Subcutaneous abdominal adipose tissue (tissue), 5 donors: ENCODE measurements at regions not wholly inside any gene's neighbourhood (a gene's known extent, or its start where the extent isn't known, plus 50 kb on each side); places are given as distances from the start of the nearest gene placed in this dataset.

Experiments used
- H3K27ac ChIP-seq: one replicate; pipeline ENCODE4 v1.7.0; 2013; ENCODE audit warnings: low read depth, mild to moderate bottlenecking, inconsistent platforms, low read length, moderate library complexity
- H3K27me3 ChIP-seq, 5 donors: one replicate each; pipeline ENCODE4 v1.7.0; 2013; ENCODE audit warnings: low read length in 5 of 5, inconsistent platforms in 1 of 5; ENCODE audit not compliant: control insufficient read depth in 5 of 5, insufficient read depth in 4 of 5
- H3K36me3 ChIP-seq, 5 donors: one replicate each; pipeline ENCODE4 v1.7.0; 2013; ENCODE audit warnings: low read length in 5 of 5; ENCODE audit not compliant: control insufficient read depth in 5 of 5, insufficient read depth in 5 of 5
- H3K4me1 ChIP-seq, 5 donors: one replicate each; pipeline ENCODE4 v1.7.0; 2013; ENCODE audit warnings: low read length in 5 of 5, mild to moderate bottlenecking in 3 of 5, moderate library complexity in 1 of 5; ENCODE audit not compliant: control insufficient read depth in 5 of 5, insufficient read depth in 5 of 5
- H3K4me3 ChIP-seq, 5 donors: one replicate each; pipeline ENCODE4 v1.7.0; 2013; ENCODE audit warnings: low read length in 5 of 5, low read depth in 1 of 5
- H3K9ac ChIP-seq, 5 donors: one replicate each; pipeline ENCODE4 v1.7.0; 2013; ENCODE audit warnings: low read length in 5 of 5, mild to moderate bottlenecking in 4 of 5, moderate library complexity in 3 of 5
- H3K9me3 ChIP-seq, 5 donors: one replicate each; pipeline ENCODE4 v1.7.0; 2013; ENCODE audit warnings: low read length in 5 of 5; ENCODE audit not compliant: control insufficient read depth in 5 of 5
- donor health status: healthy.
- donor health status: healthy.
- donor health status: healthy.
- donor health status: healthy.
- donor health status: healthy.

DNA sequence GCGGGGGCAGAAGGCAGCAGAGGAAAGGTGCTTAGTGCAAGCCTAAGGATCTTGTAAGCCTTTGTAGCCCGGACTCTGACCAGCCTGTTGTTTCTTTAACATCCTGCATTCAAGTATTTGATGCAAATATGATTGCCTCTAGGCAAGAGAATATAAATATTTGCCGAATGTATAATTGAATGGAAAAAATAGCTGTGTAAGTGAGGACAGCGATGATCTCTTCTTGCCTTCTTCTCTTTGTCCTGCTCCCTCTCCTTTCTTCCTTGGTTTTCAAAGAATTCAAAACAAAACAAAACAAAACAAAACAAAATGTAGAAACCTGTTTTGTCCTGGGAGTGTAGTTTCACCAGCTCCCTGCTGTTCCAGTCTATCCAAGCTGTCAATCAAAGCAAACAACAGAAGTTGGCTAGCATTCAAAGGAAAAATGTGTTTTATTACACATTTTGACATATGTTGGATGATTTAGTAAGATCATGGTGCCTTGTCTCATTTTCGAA, 74.9 kb upstream of the CPM start:
- no peak overlapping the region for H3K9ac ChIP-seq
- peaks cover 0 to 24% (median 15%) of the 10 kb centered on the region in 5 donors for H3K4me1 ChIP-seq
- H3K27ac ChIP-seq = peak overlapping the region; percentile 9
- H3K9me3 ChIP-seq = no peaks in the 10 kb centered on the region
- no peaks in the 10 kb centered on the region for H3K27me3 ChIP-seq
- no peaks in the 10 kb centered on the region for H3K36me3 ChIP-seq
- peak overlapping the region in 1 of 5 donors; percentile 46 for H3K4me3 ChIP-seq

DNA sequence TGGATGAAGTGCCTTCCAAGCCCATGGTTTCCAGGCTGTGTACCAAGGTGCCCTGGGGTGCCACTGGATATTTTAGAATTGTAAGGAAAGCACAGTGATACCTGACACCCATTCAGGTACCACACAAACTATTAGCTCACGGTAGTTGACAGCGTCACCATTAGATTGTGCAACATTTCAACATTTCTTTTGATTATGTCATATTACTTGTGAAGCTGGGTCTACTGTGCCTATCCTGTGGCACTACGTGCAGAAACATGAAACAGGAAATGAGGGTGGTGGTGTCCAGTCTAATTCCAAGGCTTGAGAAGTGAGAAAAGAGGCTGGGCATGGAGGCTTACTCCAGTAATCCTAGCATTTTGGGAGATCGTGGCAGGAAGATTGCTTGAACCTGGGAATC, 75.5 kb upstream of the CPM start:
- H3K9me3 ChIP-seq = no peaks in the 10 kb centered on the region
- H3K4me3 ChIP-seq = no peak overlapping the region
- H3K9ac ChIP-seq = no peak overlapping the region
- H3K27me3 ChIP-seq = no peaks in the 10 kb centered on the region
- peaks cover 0 to 24% (median 15%) of the 10 kb centered on the region in 5 donors for H3K4me1 ChIP-seq
- no peaks in the 10 kb centered on the region for H3K36me3 ChIP-seq
- H3K27ac ChIP-seq = peak overlapping the region; percentile 9

DNA sequence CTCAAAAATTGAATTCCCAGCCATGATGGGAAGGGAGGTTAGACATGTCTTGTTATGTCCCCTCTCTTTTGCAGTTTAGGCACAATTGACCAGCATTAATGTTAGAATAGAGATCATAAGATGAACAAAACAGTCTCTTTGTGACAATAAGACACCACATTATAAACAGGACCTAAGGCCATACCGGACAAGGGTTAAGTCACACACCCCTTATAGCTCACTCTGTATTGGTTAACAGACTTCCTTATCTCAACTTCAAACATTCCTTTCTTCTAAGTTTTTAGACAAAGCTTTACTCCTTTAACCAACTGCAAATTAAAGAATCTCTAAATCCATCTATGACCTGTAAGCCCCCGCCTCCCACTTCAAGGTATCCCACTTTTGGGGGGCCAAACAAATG, 81.1 kb upstream of the CPM start:
- Histone ChIP-seq H3K9ac (no peak overlapping the region), H3K36me3 (no peaks in the 10 kb centered on the region), H3K27me3 (no peaks in the 10 kb centered on the region), H3K27ac (no peak overlapping the region), H3K4me1 (no peaks in the 10 kb centered on the region), H3K4me3 (no peak overlapping the region), H3K9me3 (no peaks in the 10 kb centered on the region)

DNA sequence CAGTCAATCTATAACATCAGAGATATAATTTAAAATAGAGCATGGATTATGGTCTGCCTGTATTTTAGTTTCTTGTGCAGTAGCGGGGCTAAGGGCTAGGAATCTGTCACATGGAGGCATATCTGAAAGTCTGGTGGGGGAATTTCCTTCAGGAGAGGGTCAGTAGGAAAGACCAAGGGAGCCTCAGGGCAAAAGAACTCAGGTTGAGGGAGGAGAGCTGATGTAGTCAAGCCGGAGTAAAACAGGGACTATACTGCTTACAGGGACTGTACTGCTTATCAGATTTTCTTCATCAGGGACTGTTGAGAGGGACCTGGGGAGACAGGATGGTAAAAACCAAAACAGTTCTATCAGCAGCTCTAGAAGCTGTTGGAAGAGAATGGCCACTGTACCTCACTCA, 82.0 kb upstream of the CPM start:
- Histone ChIP-seq H3K27me3 (no peaks in the 10 kb centered on the region), H3K36me3 (no peaks in the 10 kb centered on the region), H3K4me3 (no peak overlapping the region), H3K4me1 (no peaks in the 10 kb centered on the region), H3K9me3 (peaks cover 0 to under 1% (median 0%) of the 10 kb centered on the region in 5 donors), H3K27ac (no peak overlapping the region), H3K9ac (no peak overlapping the region)

DNA sequence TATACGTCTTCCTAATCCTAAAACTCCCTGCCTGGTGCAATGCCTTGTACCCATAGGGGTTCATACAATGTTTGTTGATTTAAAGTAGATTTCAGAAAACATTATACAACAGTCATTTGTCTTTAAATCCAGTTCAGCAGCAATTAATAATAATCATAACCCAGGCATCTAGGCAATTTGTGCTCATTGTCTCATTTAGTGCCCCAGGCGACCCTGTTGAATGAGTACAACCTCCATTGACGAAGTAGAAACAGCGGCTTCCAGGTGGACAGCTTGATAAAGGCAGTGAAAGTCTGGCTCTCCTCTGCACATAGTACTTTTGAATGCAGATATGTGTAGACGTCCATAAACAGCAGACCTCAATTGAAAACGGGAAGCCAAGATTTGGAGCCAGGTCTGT, 82.9 kb upstream of the CPM start:
- Histone ChIP-seq H3K9me3 (peaks cover 0 to 3% (median 0%) of the 10 kb centered on the region in 5 donors), H3K36me3 (no peaks in the 10 kb centered on the region), H3K4me1 (no peaks in the 10 kb centered on the region), H3K27me3 (no peaks in the 10 kb centered on the region), H3K27ac (no peak overlapping the region), H3K4me3 (no peak overlapping the region), H3K9ac (no peak overlapping the region)

DNA sequence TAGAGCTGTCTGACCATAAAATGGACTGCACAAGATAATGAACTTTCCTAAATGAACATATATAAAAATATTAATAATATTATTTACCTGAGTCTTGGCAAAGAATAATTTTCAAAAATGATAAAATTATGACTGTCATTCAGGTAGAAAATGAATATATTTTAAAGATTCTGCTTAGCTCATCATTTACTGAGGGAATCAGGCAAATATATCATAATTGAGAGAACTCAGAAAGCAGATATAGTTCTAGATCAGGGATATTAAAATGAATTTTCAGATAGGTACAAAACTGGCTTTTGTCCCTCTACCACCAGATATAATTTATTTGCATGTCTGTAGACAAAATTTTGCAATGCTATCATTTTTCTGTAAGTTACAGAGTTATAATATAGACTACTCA, 86.1 kb upstream of the CPM start:
- Histone ChIP-seq H3K4me3 (no peak overlapping the region), H3K9ac (no peak overlapping the region), H3K9me3 (peaks cover 0 to 3% (median 0%) of the 10 kb centered on the region in 5 donors), H3K27ac (no peak overlapping the region), H3K36me3 (no peaks in the 10 kb centered on the region), H3K4me1 (no peaks in the 10 kb centered on the region), H3K27me3 (no peaks in the 10 kb centered on the region)

DNA sequence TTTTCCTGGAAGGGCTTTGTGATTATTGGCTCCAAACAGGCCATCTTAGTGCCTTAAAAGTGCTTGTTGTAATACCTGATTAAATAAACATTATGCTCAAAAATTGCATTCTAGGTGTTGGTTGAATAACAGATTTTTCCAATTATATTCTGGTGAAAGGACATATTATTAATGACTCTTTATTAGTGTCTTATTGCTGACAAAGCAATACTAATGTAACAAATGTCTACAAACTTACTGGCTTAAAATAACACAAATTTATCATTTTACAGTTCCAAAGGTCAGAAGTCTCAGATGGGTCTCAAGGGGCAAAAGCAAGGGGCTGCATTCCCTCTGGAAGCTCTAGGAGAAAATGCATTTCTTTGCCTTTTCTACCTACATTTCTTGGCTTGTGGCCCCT, 86.9 kb upstream of the CPM start:
- no peak overlapping the region for H3K4me3 ChIP-seq
- no peaks in the 10 kb centered on the region for H3K36me3 ChIP-seq
- peaks cover 0 to 3% (median 0%) of the 10 kb centered on the region in 5 donors for H3K9me3 ChIP-seq
- no peak overlapping the region for H3K9ac ChIP-seq
- no peak overlapping the region for H3K27ac ChIP-seq
- no peaks in the 10 kb centered on the region for H3K27me3 ChIP-seq
- peaks cover 0 to 6% (median 0%) of the 10 kb centered on the region in 5 donors for H3K4me1 ChIP-seq

DNA sequence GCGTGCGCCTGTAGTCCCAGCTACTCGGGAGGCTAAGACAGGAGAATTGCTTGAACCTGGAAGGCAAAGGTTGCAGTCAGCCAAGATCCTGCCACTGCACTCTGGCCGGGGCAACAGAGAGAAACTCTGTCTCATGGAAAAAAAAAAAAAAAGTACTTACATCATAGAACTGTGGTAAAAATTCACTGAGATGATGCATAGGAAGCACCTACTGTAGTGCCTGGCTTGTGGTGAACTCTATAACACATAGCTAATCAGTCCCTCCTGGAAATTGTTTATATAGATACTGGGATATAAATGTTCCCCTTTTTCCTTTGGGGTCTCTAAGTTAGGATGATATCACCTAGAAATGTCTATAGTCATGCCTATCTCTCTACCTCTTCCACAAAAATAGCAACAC, 89.7 kb upstream of the CPM start:
- Histone ChIP-seq H3K36me3 (no peaks in the 10 kb centered on the region), H3K27ac (no peak overlapping the region), H3K4me1 (peaks cover 0 to 6% (median 0%) of the 10 kb centered on the region in 5 donors), H3K27me3 (no peaks in the 10 kb centered on the region), H3K9me3 (peaks cover 0 to 3% (median 0%) of the 10 kb centered on the region in 5 donors), H3K4me3 (no peak overlapping the region), H3K9ac (no peak overlapping the region)

DNA sequence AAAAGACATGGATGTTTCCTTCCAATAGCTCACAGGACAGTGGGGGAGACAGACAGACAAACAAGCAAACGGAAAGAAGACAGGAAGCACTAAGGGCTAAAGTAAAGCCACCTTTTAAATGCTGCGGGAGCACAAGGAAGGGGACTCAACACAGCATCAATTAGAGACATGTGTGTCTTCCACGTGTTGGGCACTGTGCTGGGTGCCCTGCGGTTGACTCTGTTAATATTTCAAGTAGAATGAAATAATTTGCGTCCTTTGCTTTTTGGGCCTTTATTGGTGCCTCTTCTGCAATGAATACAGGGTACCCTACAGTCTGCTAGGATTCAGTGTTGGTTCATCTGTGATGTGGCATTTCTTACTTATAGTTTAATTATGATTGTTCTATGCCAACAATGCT, 90.9 kb upstream of the CPM start:
- H3K27me3 ChIP-seq = no peaks in the 10 kb centered on the region
- H3K9me3 ChIP-seq = peaks cover 0 to 3% (median 0%) of the 10 kb centered on the region in 5 donors
- H3K36me3 ChIP-seq = no peaks in the 10 kb centered on the region
- H3K9ac ChIP-seq = no peak overlapping the region
- H3K27ac ChIP-seq = no peak overlapping the region
- H3K4me1 ChIP-seq = peaks cover 0 to 6% (median 0%) of the 10 kb centered on the region in 5 donors
- no peak overlapping the region for H3K4me3 ChIP-seq

DNA sequence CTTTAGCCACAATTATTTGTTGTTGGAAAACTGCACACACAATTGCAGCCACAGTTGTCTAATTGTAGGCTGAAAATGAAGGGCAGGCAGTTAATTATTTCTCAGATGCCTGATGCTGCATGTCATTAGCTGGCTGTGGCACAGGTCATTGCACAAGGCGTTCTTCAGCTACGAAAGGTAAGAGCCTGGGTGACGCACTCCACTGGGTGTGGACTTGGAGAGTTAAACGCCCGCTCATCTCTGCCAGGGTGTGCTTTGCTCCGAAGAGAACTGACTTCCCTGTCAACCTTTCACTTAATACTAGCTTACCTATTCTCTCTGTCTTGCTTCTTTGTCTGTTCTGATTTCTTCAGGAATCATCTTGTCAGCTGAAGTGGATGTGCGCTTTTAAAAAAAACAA, 91.4 kb upstream of the CPM start:
- H3K36me3 ChIP-seq = no peaks in the 10 kb centered on the region
- H3K9ac ChIP-seq = no peak overlapping the region
- no peak overlapping the region for H3K27ac ChIP-seq
- H3K4me3 ChIP-seq = no peak overlapping the region
- H3K4me1 ChIP-seq = peaks cover 0 to 6% (median 0%) of the 10 kb centered on the region in 5 donors
- H3K9me3 ChIP-seq = peaks cover 0 to 3% (median 0%) of the 10 kb centered on the region in 5 donors
- no peaks in the 10 kb centered on the region for H3K27me3 ChIP-seq

DNA sequence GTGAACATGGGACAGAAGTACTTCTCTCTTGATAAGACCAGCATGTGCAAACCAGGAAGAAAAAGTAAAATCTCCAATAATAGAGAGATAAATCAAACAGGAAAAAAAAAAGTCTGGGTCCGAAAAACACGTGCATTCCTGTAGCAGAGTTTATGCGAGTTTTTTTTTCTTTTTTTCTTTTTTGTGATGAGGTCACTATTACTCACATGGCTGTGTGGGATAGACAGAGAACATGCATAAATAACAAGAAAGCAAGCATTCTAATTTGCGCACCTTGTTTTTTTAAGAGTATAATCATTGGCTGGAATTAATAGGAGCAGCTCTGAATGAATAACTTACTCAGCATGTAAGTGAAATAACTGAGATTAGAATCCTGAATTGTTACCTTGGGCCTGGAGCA, 91.9 kb upstream of the CPM start:
- no peak overlapping the region for H3K27ac ChIP-seq
- no peaks in the 10 kb centered on the region for H3K36me3 ChIP-seq

More for the DNA sequence above, 91.9 kb upstream of the CPM start:
- Histone ChIP-seq H3K4me1 (peaks cover 0 to 6% (median 0%) of the 10 kb centered on the region in 5 donors), H3K4me3 (no peak overlapping the region), H3K9me3 (peaks cover 0 to 3% (median 0%) of the 10 kb centered on the region in 5 donors), H3K27me3 (no peaks in the 10 kb centered on the region), H3K9ac (no peak overlapping the region)
